ENCODE measurements at regions not wholly inside any gene's neighbourhood (a gene's known extent, or its start where the extent isn't known, plus 50 kb on each side); places are given as distances from the start of the nearest gene placed in this dataset.

GRCh38 chr2:234245945-234246344 lies 195.4 kb downstream of the SPP2 start:
- Histone ChIP-seq H3K36me3 (ENCODE audit: control insufficient read depth in 1 of 2, insufficient read depth in 2 of 2, low read length in 2 of 2) (no peaks in the 10 kb centered on the region), H3K79me2 (ENCODE audit: insufficient read depth, low read length) (no peaks in the 10 kb centered on the region), H3K27me3 (ENCODE audit: insufficient read depth, low read length) (no peaks in the 10 kb centered on the region), H4K20me1 (ENCODE audit: insufficient read depth) (no peaks in the 10 kb centered on the region), H3K9me3 (ENCODE audit: control insufficient read depth in 1 of 2, insufficient read depth in 1 of 2, low read depth in 1 of 2, low read length in 2 of 2) (no peaks in the 10 kb centered on the region), H2AFZ (ENCODE audit: low read depth, low read length, poor library complexity, severe bottlenecking) (peak overlapping the region; percentile 92), H3K9me2 (ENCODE audit: insufficient read depth) (no peaks in the 10 kb centered on the region), H3K4me1 (ENCODE audit: control insufficient read depth in 1 of 2, insufficient read depth in 2 of 2, low read length in 2 of 2) (peaks cover 27 to 88% of the 10 kb centered on the region in 2 experiments), H3K9ac (ENCODE audit: low read length) (peak overlapping the region; percentile 38), H3K27ac (ENCODE audit: low read depth, low read length) (peak overlapping the region; percentile 17; the same call in 1 of the 2 replicates), H3K4me3 (replicated peaks in 1 of 2; ENCODE audit: low read depth in 1 of 2, low read length in 2 of 2) (peak overlapping the region; percentile 11 to 34; a peak in 3 of 4 replicates), H3K4me2 (ENCODE audit: low read length) (peak overlapping the region; percentile 69)
- peak; percentile 17; the same call in 1 of the 2 replicates for ATAC-seq
- BruUV-seq (replicated peaks), result no TSS peak
- RAD21 ChIA-PET (ENCODE audit: low non-redundant PET in 1 of 2, low total read pairs in 2 of 2, uncharacterized antibody in 2 of 2, unreplicated experiment in 2 of 2), result no interaction called here
- DNase-seq (ENCODE audit: low read depth, low spot score), result no peak
- POLR2A ChIA-PET, result no interaction called here
- CTCF ChIA-PET, result no interaction called here
- intact Hi-C loops (cut with micrococcal nuclease), result no loop called here
- TF ChIP-seq EZH2phosphoT487 (IDR thresholded peaks at IDR 0.05; ENCODE audit: borderline replicate concordance) (no peak), CEBPB (IDR thresholded peaks at IDR 0.05; ENCODE audit: low read depth) (peak; percentile 13; the same call in 1 of the 2 replicates), POLR2AphosphoS5 (IDR thresholded peaks at IDR 0.05; ENCODE audit: low read depth, low read length) (no peak), TCF7L2 (IDR thresholded peaks at IDR 0.05; ENCODE audit: borderline replicate concordance, extremely low read depth, insufficient read depth, insufficient read length) (no peak), YY1 (IDR thresholded peaks at IDR 0.05; ENCODE audit: extremely low read depth, insufficient replicate concordance, low read depth, low read length) (no peak), EGR1 (IDR thresholded peaks at IDR 0.05; ENCODE audit: low read depth) (no peak), ELF1 (IDR thresholded peaks at IDR 0.05; ENCODE audit: borderline replicate concordance, low read depth) (no peak), SP1 (IDR thresholded peaks at IDR 0.05; ENCODE audit: low read depth) (peak; percentile 62), MAX (IDR thresholded peaks at IDR 0.05) (peak; percentile 36; the same call in 1 of the 2 replicates), ATF3 (IDR thresholded peaks at IDR 0.05) (no peak), RAD21 (IDR thresholded peaks at IDR 0.05; ENCODE audit: low read depth) (0 out of 2 replicates have a peak, but pooled peaks have one; percentile 18), JUND (IDR thresholded peaks at IDR 0.05) (peak; percentile 74), POLR2A (IDR thresholded peaks at IDR 0.05; ENCODE audit: borderline replicate concordance, extremely low read depth, insufficient read depth, insufficient read length) (no peak), SRF (IDR thresholded peaks at IDR 0.05; ENCODE audit: low read depth) (no peak), SIN3A (IDR thresholded peaks at IDR 0.05; ENCODE audit: low read depth) (no peak), FOSL1 (IDR thresholded peaks at IDR 0.05; ENCODE audit: low read depth) (peak; percentile 80), CBX3 (IDR thresholded peaks at IDR 0.05; ENCODE audit: low read depth) (0 out of 2 replicates have a peak, but pooled peaks have one; percentile 18)
- TF ChIP-seq, protein P1, sequence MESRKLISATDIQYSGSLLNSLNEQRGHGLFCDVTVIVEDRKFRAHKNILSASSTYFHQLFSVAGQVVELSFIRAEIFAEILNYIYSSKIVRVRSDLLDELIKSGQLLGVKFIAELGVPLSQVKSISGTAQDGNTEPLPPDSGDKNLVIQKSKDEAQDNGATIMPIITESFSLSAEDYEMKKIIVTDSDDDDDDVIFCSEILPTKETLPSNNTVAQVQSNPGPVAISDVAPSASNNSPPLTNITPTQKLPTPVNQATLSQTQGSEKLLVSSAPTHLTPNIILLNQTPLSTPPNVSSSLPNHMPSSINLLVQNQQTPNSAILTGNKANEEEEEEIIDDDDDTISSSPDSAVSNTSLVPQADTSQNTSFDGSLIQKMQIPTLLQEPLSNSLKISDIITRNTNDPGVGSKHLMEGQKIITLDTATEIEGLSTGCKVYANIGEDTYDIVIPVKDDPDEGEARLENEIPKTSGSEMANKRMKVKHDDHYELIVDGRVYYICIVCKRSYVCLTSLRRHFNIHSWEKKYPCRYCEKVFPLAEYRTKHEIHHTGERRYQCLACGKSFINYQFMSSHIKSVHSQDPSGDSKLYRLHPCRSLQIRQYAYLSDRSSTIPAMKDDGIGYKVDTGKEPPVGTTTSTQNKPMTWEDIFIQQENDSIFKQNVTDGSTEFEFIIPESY (IDR thresholded peaks at IDR 0.05; ENCODE audit: extremely low read depth, insufficient replicate concordance, low read length), result no peak

All from HCT116 (cell line).